ENCODE measurements at regions not wholly inside any gene's neighbourhood (a gene's known extent, or its start where the extent isn't known, plus 50 kb on each side); places are given as distances from the start of the nearest gene placed in this dataset.

DNA sequence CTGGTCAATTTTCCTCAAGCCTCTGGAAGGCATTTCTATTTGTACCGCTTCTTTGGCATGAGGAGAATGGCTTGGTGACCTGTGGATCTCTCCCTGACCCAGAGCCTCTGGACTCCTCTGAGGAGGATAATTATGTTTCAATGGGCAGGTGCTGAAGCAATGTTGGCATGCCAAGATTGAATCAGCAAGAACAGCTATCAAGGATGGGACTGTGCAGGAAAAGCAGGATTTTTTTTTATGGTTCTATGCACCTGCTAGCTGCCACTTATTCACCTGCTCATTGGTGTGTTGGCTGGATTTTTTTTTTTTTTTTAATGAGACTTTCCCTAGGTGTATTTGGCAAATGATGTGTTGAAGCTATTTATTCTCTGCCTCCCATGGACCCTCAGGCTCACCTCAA is 821.2 kb downstream of the RPA4 start:
- no peak overlapping the region for H3K4ac ChIP-seq (replicated peaks; ENCODE audit: insufficient read length, low read depth, low read length)
- no peak overlapping the region for H2AFZ ChIP-seq (ENCODE audit: low read length)
- no peaks in the 10 kb centered on the region for H3K36me3 ChIP-seq (ENCODE audit: control insufficient read depth in 2 of 4, insufficient read depth in 4 of 4, low read length in 3 of 4)
- TF ChIP-seq CBX8 (IDR thresholded peaks at IDR 0.05; ENCODE audit: borderline replicate concordance, low read depth, low read length) = no peak
- TF ChIP-seq TEAD4 (IDR thresholded peaks at IDR 0.05; ENCODE audit: low read depth, low read length) = no peak
- no peak for TF ChIP-seq RFX5 (IDR thresholded peaks at IDR 0.05; ENCODE audit: borderline replicate concordance, low read depth, low read length)
- no peak for TF ChIP-seq HDAC2 (IDR thresholded peaks at IDR 0.05; ENCODE audit: borderline replicate concordance in 1 of 2, low read depth in 2 of 2, low read length in 2 of 2)
- no peak for TF ChIP-seq TBP (IDR thresholded peaks at IDR 0.05; ENCODE audit: low read depth, low read length)
- TF ChIP-seq ZNF274 (IDR thresholded peaks at IDR 0.05; ENCODE audit: borderline replicate concordance, extremely low read depth, low read length) = no peak
- TF ChIP-seq SRF (IDR thresholded peaks at IDR 0.05; ENCODE audit: low read depth, low read length) = no peak
- TF ChIP-seq SAP30 (IDR thresholded peaks at IDR 0.05; ENCODE audit: insufficient read depth, insufficient replicate concordance, low read length) = no peak
- H4K8ac ChIP-seq (ENCODE audit: extremely low read depth, insufficient read depth, low read length) = no peak overlapping the region
- H3K79me1 ChIP-seq (ENCODE audit: low read depth, low read length) = no peaks in the 10 kb centered on the region
- H2BK20ac ChIP-seq (ENCODE audit: low read length) = no peak overlapping the region
- no peak overlapping the region for H3K18ac ChIP-seq (ENCODE audit: extremely low read depth, low read length)
- no peaks in the 10 kb centered on the region for H4K20me1 ChIP-seq (replicated peaks in 1 of 2; ENCODE audit: control insufficient read depth in 1 of 2, insufficient read depth in 2 of 2, low read length in 2 of 2)
- H3K23ac ChIP-seq (ENCODE audit: insufficient read length) = no peak overlapping the region
- ChIA-PET CTCF (ENCODE audit: partially characterized antibody) (no interaction called here), POLR2A (ENCODE audit: partially characterized antibody) (no interaction called here)
- no peak overlapping the region for H3K9ac ChIP-seq (replicated peaks in 1 of 4; ENCODE audit: extremely low read depth in 1 of 4, low read depth in 3 of 4, low read length in 3 of 4)
- H2AK5ac ChIP-seq (ENCODE audit: low read depth, low read length) = no peak overlapping the region
- H4K91ac ChIP-seq (replicated peaks; ENCODE audit: insufficient read length, low read length) = no peak overlapping the region
- H3K56ac ChIP-seq (replicated peaks; ENCODE audit: insufficient read length, low read depth, low read length) = no peak overlapping the region
- H3K4me2 ChIP-seq (ENCODE audit: insufficient read depth in 1 of 2, low read depth in 2 of 2, low read length in 2 of 2) = no peak overlapping the region
- DNase-seq (ENCODE audit: low read depth in 1 of 2, low spot score in 2 of 2) (no peak), FAIRE-seq (no peak)
- no peaks in the 10 kb centered on the region for H3K9me3 ChIP-seq (ENCODE audit: insufficient read depth in 2 of 2, low read depth in 1 of 2, low read length in 1 of 2)
- no peak overlapping the region for H3K4me3 ChIP-seq (ENCODE audit: extremely low read depth in 1 of 4, insufficient read depth in 2 of 4, low read depth in 3 of 4, low read length in 4 of 4)
- no peaks in the 10 kb centered on the region for H3K4me1 ChIP-seq (replicated peaks in 1 of 4; ENCODE audit: control insufficient read depth in 3 of 4, insufficient read depth in 4 of 4, low read length in 3 of 4)
- 0 out of 2 replicates have a peak overlapping the region, but pooled peaks have one; percentile 61 for H2BK15ac ChIP-seq (ENCODE audit: low read length)
- no peak overlapping the region for H3K14ac ChIP-seq (ENCODE audit: insufficient read length)
- no peaks in the 10 kb centered on the region for H3K27me3 ChIP-seq (replicated peaks in 1 of 4; ENCODE audit: control insufficient read depth in 3 of 4, extremely low read depth in 1 of 4, insufficient read depth in 3 of 4, low read length in 3 of 4)
- H4K5ac ChIP-seq (ENCODE audit: insufficient read length, low read depth, low read length) = no peak overlapping the region
- no peak overlapping the region for H2BK120ac ChIP-seq (replicated peaks; ENCODE audit: low read depth, low read length)
- no peaks in the 10 kb centered on the region for H3K79me2 ChIP-seq (ENCODE audit: control insufficient read depth in 1 of 2, insufficient read depth in 2 of 2, low read length in 2 of 2)
- 100% methylated on average over 1 of the region's 1 CpG; no CpG with 5 or more reads in 1 of the 2 experiments for WGBS, 2 experiments (ENCODE audit: extremely low coverage in 1 of 2, insufficient coverage in 1 of 2, insufficient read length in 1 of 2, insufficient replicate concordance in 2 of 2, low coverage in 1 of 2, low lambda C conversion rate in 2 of 2, missing lambda C conversion rate in 1 of 2)
- H2BK5ac ChIP-seq (ENCODE audit: low read depth, low read length) = no peak overlapping the region
- no peak overlapping the region for H3K27ac ChIP-seq (ENCODE audit: low read depth, low read length)
- H3K23me2 ChIP-seq (ENCODE audit: low read depth, low read length) = no peaks in the 10 kb centered on the region
- no peak overlapping the region for H2BK12ac ChIP-seq (ENCODE audit: low read depth, low read length)
